OCI-M2 (cell line): ENCODE measurements at regions not wholly inside any gene's neighbourhood (a gene's known extent, or its start where the extent isn't known, plus 50 kb on each side); places are given as distances from the start of the nearest gene placed in this dataset.
"Not testable (repeated sequence)": the region's sequence is repeated elsewhere in the genome, so short reads cannot be mapped to it uniquely, and the experiment has no call there.

Experiments
- DNase-seq: peaks from one replicate; lab custom pipeline; 2025; ENCODE audit not compliant: unreplicated experiment; lab: John Stamatoyannopoulos, UW

DNA sequence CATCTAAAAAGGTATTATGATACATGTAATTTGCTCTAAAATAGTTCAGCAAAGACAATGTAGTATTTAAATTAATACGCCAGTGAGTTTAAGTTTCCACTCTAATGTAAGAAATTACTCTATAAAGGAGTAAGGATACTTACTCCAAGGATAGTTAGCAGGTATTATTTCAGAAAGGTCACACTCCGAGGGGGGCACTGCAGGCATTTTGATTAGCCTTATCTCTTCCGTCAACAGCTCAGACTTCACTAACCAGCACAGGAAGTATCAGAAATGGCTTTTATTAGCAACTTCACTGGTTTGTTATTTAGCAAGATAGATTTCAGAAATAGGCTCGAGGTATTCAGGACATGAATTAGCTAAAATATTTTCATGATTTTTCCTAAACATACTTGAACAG lies 127.0 kb downstream of the COX18 start:
- no peak for DNase-seq

DNA sequence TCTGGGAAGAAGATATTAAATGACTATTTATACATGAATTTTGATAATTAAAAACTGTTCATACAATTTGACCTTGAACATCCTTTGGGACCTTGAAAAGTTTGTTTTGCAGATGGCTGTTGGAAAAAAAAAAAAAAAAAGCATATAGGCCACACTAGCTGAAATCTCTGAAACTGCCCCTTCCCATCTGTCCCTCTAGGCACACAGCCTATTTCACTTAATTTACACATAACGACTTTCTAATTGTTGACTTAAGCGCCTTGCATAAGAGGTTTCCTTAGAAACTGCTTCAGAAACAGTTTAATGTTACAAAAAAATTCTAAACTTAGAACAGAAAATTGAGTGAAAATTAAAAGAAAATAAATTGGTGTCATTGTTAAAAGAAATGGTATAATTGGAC lies 131.0 kb downstream of the COX18 start:
- DNase-seq, result no peak

DNA sequence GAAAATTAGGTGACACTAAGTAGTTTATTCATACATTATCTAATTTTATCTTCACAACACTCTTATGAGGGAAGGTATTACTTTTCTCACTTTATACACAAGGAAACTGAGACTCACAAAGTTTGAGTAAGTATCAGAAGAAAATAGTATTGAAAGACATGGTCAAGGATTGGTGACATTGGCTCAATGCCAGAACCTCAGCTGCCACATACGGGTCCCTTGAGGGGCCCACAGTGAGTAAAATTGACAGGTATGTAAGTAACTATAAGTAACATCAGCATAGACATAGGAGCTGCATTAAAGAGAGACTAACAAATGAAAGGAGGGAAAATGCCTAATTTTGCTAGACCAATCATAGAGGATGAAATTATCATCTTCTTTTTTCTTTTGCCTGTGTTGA lies 134.1 kb downstream of the COX18 start:
- no peak for DNase-seq

DNA sequence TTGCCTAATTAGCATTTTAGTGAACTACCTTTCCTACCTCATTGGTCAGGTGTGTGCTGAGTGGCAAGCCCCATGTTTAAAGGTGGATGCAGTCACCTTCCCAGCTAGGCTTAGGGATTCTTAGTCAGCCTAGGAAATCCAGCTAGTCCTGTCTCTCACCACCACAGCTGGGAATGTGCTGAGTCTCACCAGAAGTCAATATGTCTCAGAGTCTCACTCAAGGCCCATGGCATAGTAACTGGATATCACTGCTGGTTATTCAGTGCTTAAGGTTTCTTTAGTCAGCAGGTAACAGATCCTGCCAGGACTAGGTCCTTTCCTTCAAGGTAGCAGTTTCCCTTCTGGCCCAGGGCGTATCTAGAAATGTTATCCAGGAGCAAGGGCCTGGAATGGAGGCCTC lies 136.5 kb downstream of the COX18 start:
- DNase-seq, result no peak

DNA sequence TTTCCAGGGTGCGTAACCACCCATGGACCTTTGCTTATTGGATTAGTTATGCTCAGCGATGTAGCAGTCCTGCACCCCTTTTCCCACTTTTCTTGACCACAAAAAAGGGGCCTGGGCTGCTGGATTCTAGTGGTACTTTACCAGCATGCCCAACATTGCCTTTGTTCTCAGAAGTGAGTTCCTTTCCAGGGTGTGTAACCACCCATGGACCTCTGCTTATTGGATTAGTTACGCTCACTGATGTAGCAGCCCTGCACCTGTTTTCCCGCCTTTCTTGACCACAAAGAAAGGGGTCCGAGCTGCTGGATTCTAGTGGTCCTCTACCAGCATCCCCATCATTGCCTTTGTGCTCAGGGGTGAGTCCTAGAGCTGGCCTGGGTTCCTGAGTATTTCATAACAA lies 138.2 kb downstream of the COX18 start:
- DNase-seq, result no peak

DNA sequence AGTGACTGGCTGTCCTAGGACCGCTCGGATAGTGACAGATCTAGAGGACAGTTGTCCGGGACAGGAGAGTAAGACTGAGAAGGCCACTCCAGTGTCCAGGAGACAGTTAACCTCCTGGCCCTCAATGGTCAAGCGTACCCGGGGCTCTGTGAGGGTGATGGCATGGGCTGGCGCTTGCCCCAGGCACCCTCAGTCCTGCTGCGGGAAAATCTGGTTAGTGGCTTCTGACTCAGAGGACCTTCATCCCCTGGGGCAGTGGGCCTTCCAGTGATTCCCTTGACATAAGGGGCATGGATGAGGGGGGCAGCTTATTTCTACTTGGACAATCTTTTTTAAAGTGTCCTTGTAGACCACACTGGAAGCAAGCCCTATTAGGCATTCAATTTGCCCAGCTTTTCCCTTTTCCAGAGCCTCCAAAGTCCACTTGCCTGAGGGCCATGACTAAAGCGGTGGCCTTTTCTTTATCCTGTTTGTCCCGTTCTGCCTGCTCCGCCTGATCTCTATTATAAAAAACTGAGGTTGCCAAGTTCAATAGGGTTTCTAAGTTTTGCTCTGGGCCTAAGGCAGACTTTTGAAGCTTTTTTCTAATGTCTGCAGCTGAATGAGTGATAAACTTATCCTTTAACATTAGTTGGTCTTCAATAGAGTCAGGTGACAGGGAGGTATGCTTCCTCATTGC lies 139.8 kb downstream of the COX18 start:
- DNase-seq, result not testable (repeated sequence)

DNA sequence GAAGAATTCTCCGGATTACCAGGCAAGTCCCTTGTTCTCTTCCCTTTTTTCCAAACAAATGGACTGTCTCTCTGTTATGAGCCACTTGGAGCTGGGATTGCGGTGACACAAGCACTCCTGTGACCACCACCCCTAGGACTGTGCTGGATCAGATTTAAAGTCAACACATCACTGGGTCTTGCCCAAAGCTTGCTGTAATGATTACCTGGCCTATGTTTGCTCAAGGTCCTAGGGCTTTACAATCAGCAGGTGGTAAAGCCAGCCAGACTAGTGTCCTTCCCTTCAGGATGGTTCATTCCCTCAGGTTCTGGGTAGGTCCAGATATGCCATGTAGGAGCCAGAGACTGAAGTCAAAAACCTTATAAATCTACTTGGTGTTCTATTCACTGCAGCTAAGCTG lies 144.7 kb downstream of the COX18 start:
- DNase-seq, result no peak

DNA sequence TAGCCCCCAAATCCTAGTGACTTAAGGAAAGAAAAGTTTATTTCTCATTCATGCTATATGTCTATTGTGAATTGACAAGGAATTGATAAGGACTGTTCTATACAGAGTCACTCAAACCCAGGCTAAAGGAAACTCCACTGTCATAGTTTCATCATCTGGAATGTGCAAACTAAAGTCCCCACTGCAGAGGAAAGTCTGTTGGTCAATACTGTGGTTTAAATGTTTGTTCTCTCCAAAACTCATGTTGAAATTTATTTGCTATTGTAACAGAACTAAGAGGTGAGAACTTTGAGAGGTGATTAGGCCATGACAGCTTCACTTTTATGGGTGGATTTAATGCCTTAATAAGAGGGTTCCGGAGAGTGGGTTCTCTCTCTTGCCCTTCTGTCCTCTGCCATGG lies 149.6 kb downstream of the COX18 start:
- DNase-seq, result no peak

DNA sequence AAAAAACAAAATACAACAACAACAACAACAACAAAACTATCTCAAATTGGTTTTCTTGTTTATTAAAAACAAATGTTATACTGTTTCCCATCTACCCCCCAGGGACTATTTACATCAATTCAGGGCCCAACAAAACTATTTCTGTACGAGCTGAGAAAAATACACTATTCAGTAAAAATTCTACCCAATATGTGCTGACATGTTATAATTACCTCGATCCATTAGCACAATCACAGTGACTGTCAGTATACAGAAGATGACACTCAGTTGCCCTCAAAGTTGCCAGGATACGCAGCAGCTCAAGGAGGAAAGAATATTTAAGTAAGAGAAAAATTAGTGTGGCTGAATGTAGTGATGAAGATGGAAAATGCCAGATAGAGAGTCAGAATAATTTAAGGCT lies 150.1 kb downstream of the COX18 start:
- no peak for DNase-seq

DNA sequence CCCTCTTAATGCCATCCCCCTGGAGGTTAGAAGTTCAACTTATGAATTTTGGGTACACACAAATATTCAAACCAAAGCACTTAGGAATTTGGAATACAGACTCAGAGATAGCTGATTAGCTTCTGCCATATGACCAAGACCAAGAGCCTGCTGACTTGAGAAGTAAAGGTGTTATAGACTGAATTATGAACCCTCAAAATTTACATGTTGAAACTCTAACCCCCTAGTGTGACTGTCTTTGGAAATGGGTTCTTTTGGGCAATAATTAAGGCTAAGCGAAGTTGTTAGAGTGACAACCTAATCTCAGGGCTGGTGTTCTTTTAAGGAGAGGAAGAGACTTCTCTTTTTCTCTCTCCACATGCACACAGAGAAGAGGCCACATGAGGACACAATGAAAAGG lies 151.2 kb downstream of the COX18 start:
- DNase-seq, result no peak

DNA sequence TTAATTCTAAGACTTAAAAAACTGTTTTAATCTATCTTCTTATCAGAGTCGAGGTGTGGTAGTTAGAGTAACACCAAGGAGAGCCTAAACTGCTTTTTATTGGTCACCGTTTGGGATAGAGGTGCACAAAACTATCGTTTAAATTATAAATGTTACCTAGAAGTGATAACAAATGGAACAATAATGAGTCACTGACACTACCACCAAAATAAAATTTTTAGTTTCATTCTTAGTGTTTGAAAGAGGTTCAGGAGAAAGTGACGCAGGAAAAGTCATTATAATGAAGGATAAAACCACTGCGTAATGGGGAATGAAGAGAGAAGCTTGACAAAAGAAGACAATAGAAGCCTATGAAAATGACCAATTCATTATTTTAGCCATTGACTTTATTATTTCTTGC lies 158.2 kb downstream of the COX18 start:
- DNase-seq, result no peak

DNA sequence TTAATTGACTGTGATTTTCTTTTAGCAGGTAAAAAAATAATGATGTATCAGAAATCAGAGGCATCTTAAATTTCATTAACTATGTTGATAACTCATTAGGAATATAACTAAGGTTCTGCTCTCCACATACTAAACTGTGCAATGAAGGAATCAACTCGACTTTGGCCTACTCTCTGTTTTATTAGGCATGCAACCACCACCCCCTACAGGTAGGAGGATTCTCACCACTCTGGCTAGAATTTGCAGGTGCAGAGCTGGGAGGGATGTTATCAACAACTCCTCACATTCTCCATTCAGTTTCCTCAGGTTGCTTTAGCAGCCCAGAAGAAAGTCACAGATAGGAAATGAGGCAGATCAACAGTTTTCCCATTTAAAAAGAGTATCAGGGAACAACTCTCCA lies 160.1 kb downstream of the COX18 start:
- no peak for DNase-seq

DNA sequence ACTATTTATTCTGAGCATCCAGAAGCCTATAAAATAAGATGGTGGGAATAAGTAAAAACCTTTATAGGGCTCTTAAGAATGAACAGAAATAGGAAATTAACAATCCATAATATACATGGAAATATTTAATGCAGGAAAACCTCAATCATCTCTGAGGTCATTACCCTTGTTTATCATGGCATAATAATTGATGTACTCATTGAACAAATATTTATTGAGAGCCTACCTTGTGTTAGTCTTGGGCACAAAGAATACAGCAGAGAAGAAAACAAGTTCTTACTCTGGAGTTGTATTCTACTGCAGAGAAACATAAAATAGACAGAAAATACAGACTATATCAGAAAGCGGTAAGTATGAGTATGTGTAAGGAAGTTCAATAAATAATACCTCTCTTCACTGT lies 167.2 kb downstream of the COX18 start:
- DNase-seq, result no peak

DNA sequence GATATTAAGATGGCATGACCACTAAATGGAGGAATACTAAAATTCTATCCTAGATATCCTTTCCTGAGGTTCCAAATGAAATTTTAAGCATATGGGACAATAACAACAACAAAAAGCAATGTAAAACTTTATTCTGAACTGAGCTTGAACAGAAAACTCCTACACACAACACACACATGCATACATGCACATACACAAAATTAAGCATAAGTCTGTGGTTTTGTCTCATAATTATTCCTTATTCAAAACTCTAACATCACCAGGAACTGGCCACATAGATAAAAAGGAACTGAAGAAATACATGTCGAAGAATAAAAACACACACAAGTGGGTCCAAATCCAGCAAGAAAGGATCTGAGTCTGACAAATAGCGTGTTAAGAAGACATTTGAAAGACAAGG lies 168.0 kb downstream of the COX18 start:
- no peak for DNase-seq

DNA sequence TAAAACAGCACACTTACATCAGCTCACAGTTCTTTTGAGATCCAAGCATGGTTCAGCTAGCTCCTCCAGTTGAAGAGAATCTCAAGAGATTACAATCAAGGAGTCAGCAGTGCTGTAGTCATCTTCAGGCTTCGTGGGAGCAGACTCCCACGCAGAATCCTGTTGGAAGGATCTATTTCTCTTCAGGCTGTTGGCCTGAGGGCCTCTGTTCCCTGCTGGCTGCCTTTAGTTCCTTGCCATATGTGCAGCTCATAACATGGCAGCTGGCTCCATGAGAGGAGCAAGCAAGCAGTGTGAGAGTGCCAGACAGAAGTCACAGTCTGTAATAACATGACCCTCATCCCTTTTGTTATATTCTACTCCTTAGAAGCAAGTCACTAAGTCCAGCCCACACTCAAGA lies 168.6 kb downstream of the COX18 start:
- DNase-seq, result no peak

DNA sequence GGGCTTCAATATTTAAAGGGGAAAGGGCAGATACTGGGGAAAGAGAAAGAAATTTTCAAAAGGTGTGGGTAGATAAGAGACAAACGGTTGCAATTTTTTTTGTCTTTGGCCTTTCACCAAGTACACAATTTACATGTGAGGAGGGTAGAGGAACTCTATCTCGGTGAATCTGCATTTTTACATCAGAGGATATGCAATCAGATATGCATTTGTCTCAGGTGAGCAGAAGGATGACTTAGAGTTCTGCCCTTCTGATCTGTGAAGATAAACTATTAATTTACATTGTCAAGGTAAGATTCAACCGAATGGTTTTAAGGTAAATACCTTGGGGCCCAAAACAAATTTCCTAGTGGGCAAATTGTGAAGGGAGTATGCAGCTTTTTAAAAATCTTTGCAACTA lies 169.9 kb downstream of the COX18 start:
- no peak for DNase-seq

DNA sequence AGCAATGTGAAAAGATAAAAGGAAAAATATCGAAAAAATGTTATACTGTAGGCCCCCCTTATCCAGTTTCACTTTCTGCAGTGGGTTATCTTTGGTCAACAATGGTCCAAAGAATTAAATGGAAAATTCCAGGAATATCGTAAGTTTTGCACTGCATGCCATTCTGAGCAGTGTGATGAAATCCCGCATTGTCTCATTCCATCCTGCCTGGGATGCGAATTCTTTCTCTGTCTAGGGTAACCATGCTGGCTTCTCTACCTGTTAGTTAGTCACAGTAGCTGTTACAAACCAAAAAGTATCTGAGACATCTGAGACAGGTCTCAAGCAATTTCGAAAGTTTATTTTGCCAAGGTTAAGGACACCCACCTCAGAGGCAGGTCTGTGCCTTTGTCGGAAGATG lies 170.3 kb downstream of the COX18 start:
- no peak for DNase-seq

DNA sequence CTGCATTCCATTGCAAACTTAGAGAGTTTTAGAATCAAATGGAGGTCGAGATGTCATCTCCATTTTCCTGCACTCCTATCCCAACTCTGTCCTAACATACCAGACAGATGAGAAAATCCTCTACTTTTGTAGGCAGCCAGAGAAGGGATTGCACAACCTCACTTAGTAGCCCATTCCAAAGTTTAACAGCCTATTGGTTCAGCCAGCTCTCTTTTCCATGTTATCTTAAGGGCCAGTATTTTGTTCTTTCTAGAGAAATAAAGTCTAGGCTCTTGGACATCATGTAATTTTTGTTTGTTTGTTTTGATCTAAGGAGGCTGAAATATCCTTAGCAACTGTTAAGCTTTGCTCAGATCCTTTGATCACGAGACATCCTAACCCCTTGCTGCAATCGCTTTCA lies 173.0 kb downstream of the COX18 start:
- DNase-seq, result no peak

DNA sequence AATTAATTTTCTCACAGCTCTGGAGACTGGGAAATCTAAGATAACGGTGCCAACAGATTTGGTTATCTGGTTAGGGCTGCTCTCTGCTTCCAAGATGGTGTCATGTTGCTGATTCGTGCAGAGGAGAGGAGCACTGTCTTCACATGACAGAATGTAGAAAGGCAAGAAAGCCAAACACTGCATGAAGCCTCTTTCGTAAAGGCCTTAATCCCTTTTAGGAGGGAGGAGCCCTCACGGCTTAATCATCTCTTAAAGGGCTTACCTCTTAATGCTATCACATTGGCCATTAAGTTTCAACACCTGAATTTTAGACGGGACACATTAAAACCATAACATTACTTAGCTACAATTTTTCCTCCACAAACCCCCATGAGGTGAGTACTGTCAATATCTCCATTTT lies 174.1 kb downstream of the COX18 start:
- DNase-seq, result no peak

DNA sequence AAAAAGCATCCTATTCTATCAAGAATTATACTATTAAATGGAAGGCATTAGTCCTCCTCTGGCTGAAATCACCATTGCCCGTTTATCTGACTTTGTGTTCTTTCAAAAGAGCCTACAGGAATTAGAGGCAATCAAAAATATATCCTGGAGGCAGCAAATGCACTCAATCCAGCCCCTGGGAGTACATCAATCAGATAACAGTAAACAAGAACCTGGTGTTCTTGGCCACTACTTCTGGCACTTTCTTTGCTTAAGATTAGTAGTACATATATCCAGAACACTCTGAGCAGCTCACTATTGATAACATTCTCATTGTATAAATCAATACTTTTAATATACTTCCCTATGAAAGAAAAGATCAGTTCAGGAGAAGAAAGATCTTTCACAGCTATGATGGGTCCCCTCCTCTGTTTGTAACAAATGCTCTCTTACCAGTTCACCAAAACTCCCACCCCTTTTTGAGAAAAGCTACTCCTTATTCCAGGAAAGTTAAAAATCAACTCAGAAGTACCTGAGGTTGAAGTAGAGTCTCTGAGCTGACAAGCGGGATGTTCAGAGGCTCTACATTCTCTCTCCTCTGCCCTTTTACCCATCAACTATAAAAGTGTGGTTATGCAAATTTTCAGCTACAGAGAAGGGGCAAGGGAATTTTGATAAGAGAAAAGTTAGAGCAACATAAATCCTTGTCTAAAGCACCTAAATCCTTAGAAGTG lies 176.0 kb downstream of the COX18 start:
- DNase-seq, result no peak

DNA sequence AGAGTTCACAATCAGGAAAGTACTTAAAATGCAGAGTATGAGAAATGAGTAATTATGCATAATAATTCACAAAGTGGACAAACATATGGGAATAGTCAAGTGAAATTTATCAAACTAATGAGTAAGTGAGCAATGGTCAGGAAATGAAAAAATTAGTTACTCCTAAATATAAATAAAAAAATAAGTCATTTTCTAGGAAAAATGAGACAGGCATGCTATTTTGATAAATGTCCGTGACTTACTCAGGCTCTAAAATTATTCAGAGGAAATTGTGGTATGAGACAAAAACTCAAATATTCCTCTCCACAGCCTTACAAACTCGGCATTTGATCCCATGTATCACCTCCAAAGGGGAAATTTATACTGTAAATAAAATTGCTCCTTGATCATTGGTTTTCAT lies 181.2 kb downstream of the COX18 start:
- DNase-seq, result no peak

DNA sequence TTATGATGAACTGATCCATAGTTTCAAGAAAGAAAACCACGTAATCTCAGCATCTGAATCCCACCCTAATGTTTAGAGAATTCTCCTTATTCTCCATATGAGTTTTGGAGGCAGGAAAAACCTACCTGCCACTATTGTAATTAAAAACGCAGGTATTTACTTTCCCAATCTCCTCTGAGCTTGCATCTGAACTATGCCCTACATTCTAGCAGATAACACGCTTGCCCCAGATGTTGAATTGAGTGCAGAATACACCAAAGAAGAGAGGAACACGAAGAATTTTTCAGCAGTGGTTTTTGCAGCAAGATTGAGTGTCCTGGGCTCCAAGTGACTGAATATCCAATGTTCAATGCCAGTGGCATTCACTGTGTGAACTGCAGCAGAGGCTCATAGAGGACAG lies 182.4 kb downstream of the COX18 start:
- DNase-seq, result no peak

DNA sequence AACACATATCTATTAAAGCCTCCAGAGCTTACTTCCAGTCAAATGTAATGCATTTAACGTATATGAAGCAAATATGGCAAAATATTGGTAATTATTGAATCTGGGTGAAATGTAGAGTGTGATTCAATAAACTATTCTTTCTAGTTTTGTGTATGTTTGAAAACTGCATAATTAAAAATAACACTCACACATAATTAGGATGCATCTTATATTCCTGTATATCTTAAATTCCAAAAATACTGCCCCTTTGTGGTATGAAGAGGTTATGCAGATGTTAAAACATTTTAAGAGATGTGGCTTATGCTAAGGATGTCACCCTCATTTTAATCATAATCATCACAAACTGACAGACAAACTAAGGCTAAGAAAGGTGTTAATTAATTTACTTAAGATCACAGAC lies 182.9 kb downstream of the COX18 start:
- no peak for DNase-seq
